ENCODE measurements at regions not wholly inside any gene's neighbourhood (a gene's known extent, or its start where the extent isn't known, plus 50 kb on each side); places are given as distances from the start of the nearest gene placed in this dataset.

DNA sequence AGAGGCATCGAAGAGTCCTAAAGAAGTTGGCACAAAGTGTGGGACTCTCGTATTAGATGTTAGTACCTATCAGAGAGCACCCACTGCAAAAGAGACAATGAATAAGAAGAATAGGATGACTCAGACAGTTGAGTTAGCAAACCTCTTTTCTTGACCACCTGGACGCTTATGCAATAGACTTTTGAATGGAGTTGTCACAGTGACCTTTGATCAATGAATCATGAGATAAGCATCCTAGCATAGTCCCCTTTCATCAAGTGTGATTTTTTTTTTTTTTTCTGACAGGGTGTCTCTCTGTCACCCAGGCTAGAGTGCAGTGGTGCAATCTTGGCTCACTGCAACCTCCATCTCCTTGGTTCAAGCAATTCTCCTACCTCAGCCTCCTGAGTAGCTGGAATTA, 1417.9 kb upstream of the GOT2 start (continued):
- TF ChIP-seq ZNF501 (CRISPR knock-in tag; IDR thresholded peaks at IDR 0.05) (no peak), SPEN (CRISPR knock-in tag; IDR thresholded peaks at IDR 0.05; ENCODE audit: low read depth) (no peak), RFXAP (CRISPR knock-in tag; IDR thresholded peaks at IDR 0.05; ENCODE audit: borderline replicate concordance) (no peak), ZSCAN21 (CRISPR knock-in tag; IDR thresholded peaks at IDR 0.05; ENCODE audit: borderline replicate concordance) (no peak), HNF4A (CRISPR knock-in tag; IDR thresholded peaks at IDR 0.05) (peak; percentile 51), ZNF7 (CRISPR knock-in tag; IDR thresholded peaks at IDR 0.05) (no peak), SETDB1 (CRISPR knock-in tag; IDR thresholded peaks at IDR 0.05; ENCODE audit: borderline replicate concordance) (no peak), NKX3-1 (CRISPR knock-in tag; IDR thresholded peaks at IDR 0.05) (no peak), FOSL2 (CRISPR knock-in tag; IDR thresholded peaks at IDR 0.05) (peak; percentile 93), TRIM24 (CRISPR knock-in tag; IDR thresholded peaks at IDR 0.05) (no peak), PAF1 (CRISPR knock-in tag; IDR thresholded peaks at IDR 0.05) (no peak), U2AF1 (optimal IDR thresholded peaks at IDR 0.05; ENCODE audit: low read depth, low read length) (no peak), HNRNPLL (IDR thresholded peaks at IDR 0.05; ENCODE audit: low read depth, low read length, poor library complexity, severe bottlenecking) (no peak), HDAC6 (IDR thresholded peaks at IDR 0.05; ENCODE audit: low read depth, low read length) (no peak), TCF7L2 (IDR thresholded peaks at IDR 0.05; ENCODE audit: low read depth, low read length) (no peak), KLF6 (CRISPR knock-in tag; IDR thresholded peaks at IDR 0.05) (no peak), ATAD3A (CRISPR knock-in tag; IDR thresholded peaks at IDR 0.05) (no peak), ZFP90 (CRISPR knock-in tag; IDR thresholded peaks at IDR 0.05; ENCODE audit: borderline replicate concordance) (no peak)
- TF ChIP-seq, protein P1, sequence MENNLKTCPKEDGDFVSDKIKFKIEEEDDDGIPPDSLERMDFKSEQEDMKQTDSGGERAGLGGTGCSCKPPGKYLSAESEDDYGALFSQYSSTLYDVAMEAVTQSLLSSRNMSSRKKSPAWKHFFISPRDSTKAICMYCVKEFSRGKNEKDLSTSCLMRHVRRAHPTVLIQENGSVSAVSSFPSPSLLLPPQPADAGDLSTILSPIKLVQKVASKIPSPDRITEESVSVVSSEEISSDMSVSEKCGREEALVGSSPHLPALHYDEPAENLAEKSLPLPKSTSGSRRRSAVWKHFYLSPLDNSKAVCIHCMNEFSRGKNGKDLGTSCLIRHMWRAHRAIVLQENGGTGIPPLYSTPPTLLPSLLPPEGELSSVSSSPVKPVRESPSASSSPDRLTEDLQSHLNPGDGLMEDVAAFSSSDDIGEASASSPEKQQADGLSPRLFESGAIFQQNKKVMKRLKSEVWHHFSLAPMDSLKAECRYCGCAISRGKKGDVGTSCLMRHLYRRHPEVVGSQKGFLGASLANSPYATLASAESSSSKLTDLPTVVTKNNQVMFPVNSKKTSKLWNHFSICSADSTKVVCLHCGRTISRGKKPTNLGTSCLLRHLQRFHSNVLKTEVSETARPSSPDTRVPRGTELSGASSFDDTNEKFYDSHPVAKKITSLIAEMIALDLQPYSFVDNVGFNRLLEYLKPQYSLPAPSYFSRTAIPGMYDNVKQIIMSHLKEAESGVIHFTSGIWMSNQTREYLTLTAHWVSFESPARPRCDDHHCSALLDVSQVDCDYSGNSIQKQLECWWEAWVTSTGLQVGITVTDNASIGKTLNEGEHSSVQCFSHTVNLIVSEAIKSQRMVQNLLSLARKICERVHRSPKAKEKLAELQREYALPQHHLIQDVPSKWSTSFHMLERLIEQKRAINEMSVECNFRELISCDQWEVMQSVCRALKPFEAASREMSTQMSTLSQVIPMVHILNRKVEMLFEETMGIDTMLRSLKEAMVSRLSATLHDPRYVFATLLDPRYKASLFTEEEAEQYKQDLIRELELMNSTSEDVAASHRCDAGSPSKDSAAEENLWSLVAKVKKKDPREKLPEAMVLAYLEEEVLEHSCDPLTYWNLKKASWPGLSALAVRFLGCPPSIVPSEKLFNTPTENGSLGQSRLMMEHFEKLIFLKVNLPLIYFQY (CRISPR knock-in tag; IDR thresholded peaks at IDR 0.05; ENCODE audit: borderline replicate concordance) = no peak
- TF ChIP-seq, protein P2, sequence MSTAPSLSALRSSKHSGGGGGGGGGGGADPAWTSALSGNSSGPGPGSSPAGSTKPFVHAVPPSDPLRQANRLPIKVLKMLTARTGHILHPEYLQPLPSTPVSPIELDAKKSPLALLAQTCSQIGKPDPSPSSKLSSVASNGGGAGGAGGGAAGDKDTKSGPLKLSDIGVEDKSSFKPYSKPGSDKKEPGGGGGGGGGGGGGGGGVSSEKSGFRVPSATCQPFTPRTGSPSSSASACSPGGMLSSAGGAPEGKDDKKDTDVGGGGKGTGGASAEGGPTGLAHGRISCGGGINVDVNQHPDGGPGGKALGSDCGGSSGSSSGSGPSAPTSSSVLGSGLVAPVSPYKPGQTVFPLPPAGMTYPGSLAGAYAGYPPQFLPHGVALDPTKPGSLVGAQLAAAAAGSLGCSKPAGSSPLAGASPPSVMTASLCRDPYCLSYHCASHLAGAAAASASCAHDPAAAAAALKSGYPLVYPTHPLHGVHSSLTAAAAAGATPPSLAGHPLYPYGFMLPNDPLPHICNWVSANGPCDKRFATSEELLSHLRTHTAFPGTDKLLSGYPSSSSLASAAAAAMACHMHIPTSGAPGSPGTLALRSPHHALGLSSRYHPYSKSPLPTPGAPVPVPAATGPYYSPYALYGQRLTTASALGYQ (CRISPR knock-in tag; IDR thresholded peaks at IDR 0.05) = no peak
- TF ChIP-seq, protein P3, sequence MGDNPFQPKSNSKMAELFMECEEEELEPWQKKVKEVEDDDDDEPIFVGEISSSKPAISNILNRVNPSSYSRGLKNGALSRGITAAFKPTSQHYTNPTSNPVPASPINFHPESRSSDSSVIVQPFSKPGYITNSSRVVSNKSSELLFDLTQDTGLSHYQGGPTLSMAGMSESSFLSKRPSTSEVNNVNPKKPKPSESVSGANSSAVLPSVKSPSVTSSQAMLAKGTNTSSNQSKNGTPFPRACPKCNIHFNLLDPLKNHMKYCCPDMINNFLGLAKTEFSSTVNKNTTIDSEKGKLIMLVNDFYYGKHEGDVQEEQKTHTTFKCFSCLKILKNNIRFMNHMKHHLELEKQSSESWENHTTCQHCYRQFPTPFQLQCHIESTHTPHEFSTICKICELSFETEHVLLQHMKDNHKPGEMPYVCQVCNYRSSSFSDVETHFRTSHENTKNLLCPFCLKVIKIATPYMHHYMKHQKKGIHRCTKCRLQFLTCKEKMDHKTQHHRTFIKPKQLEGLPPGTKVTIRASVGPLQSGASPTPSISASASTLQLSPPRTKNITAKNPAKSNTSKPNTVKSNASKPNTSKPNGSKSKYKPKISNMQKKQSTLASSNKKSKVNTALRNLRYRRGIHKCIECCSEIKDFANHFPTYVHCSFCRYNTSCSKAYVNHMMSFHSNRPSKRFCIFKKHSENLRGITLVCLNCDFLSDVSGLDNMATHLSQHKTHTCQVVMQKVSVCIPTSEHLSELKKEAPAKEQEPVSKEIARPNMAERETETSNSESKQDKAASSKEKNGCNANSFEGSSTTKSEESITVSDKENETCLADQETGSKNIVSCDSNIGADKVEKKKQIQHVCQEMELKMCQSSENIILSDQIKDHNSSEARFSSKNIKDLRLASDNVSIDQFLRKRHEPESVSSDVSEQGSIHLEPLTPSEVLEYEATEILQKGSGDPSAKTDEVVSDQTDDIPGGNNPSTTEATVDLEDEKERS (CRISPR knock-in tag; IDR thresholded peaks at IDR 0.05) = no peak
- TF ChIP-seq, protein P4, sequence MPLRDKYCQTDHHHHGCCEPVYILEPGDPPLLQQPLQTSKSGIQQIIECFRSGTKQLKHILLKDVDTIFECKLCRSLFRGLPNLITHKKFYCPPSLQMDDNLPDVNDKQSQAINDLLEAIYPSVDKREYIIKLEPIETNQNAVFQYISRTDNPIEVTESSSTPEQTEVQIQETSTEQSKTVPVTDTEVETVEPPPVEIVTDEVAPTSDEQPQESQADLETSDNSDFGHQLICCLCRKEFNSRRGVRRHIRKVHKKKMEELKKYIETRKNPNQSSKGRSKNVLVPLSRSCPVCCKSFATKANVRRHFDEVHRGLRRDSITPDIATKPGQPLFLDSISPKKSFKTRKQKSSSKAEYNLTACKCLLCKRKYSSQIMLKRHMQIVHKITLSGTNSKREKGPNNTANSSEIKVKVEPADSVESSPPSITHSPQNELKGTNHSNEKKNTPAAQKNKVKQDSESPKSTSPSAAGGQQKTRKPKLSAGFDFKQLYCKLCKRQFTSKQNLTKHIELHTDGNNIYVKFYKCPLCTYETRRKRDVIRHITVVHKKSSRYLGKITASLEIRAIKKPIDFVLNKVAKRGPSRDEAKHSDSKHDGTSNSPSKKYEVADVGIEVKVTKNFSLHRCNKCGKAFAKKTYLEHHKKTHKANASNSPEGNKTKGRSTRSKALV (CRISPR knock-in tag; IDR thresholded peaks at IDR 0.05) = no peak

Data from HepG2 (cell line).